ENCODE measurements at regions not wholly inside any gene's neighbourhood (a gene's known extent, or its start where the extent isn't known, plus 50 kb on each side); places are given as distances from the start of the nearest gene placed in this dataset.

- Histone ChIP-seq H3K9ac (replicated peaks; ENCODE audit: extremely low read depth, insufficient read depth, low read length) (no peak overlapping the region), H3K4me1 (ENCODE audit: control insufficient read depth, extremely low read depth, insufficient read depth, low read length) (no peaks in the 10 kb centered on the region), H3K36me3 (ENCODE audit: control insufficient read depth in 2 of 2, extremely low read depth in 1 of 2, insufficient read depth in 2 of 2, low read length in 2 of 2) (no peaks in the 10 kb centered on the region), H3K9me3 (replicated peaks; ENCODE audit: control insufficient read depth, insufficient read depth, low read length) (no peaks in the 10 kb centered on the region), H2AFZ (ENCODE audit: low read depth, low read length) (no peak overlapping the region), H3K4me2 (ENCODE audit: insufficient read depth, low read length) (no peak overlapping the region), H3K27ac (ENCODE audit: insufficient read depth, low read depth, low read length) (no peak overlapping the region), H3K4me3 (replicated peaks in 1 of 3; ENCODE audit: insufficient read depth in 1 of 3, low read depth in 1 of 3, low read length in 3 of 3) (no peak overlapping the region), H3K79me2 (ENCODE audit: control insufficient read depth, insufficient read depth, low read length) (no peaks in the 10 kb centered on the region), H4K20me1 (replicated peaks; ENCODE audit: control insufficient read depth, extremely low read depth, insufficient read depth, low read length) (no peaks in the 10 kb centered on the region), H3K9me1 (replicated peaks; ENCODE audit: control insufficient read depth, extremely low read depth, insufficient read depth, low read length) (no peaks in the 10 kb centered on the region), H3K27me3 (ENCODE audit: control insufficient read depth in 2 of 2, insufficient read depth in 2 of 2, low read length in 2 of 2) (no peaks in the 10 kb centered on the region)
- ChIA-PET CTCF (interaction anchor here (1.1 to 1.4 kb wide), 3 partner anchors 9 to 15 kb away, joined by 3 read pairs; no protein-coding TSS in a partner anchor), POLR2A (no interaction called here)
- DNase-seq (ENCODE audit: low read depth, low spot score) (no peak), FAIRE-seq (no peak)
- no TSS peak for BruUV-seq (replicated peaks)
- dilution Hi-C loops (cut with MboI; ENCODE audit: extremely low pct_ligation_motif_present, low sequenced_read_pairs), result no loop called here
- intact Hi-C loops (cut with micrococcal nuclease), result no loop called here
- TF ChIP-seq CTCF (IDR thresholded peaks at IDR 0.05; ENCODE audit: extremely low read depth in 1 of 2, insufficient read depth in 1 of 2, low read depth in 1 of 2, low read length in 2 of 2), result no peak
- TF ChIP-seq EZH2 (IDR thresholded peaks at IDR 0.05; ENCODE audit: borderline replicate concordance, low read depth, low read length, severe bottlenecking), result no peak
- TF ChIP-seq, protein P1, sequence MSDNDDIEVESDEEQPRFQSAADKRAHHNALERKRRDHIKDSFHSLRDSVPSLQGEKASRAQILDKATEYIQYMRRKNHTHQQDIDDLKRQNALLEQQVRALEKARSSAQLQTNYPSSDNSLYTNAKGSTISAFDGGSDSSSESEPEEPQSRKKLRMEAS (IDR thresholded peaks at IDR 0.05; ENCODE audit: insufficient read depth, insufficient read length), result no peak
- no peak for TF ChIP-seq GATA2 (IDR thresholded peaks at IDR 0.05; ENCODE audit: insufficient read depth, insufficient read length, low read depth, low read length)
- TF ChIP-seq POLR2A (IDR thresholded peaks at IDR 0.05; ENCODE audit: low read depth, low read length), result no peak
- no peak for TF ChIP-seq MYC (IDR thresholded peaks at IDR 0.05; ENCODE audit: low read depth, low read length)
- no peak for TF ChIP-seq FOS (IDR thresholded peaks at IDR 0.05; ENCODE audit: borderline replicate concordance, insufficient read depth, low read length)
- no peak for TF ChIP-seq JUN (IDR thresholded peaks at IDR 0.05; ENCODE audit: borderline replicate concordance, insufficient read depth, insufficient read length, low read depth)
- TF ChIP-seq POLR2AphosphoS5 (IDR thresholded peaks at IDR 0.05; ENCODE audit: insufficient read depth, low read depth, low read length), result no peak
Measured at GRCh38 chr20:51076786-51077685, 54.1 kb upstream of the KCNG1 start.
